ENCODE measurements at regions not wholly inside any gene's neighbourhood (a gene's known extent, or its start where the extent isn't known, plus 50 kb on each side); places are given as distances from the start of the nearest gene placed in this dataset.
"Not testable (repeated sequence)": the region's sequence is repeated elsewhere in the genome, so short reads cannot be mapped to it uniquely, and the experiment has no call there.

DNA sequence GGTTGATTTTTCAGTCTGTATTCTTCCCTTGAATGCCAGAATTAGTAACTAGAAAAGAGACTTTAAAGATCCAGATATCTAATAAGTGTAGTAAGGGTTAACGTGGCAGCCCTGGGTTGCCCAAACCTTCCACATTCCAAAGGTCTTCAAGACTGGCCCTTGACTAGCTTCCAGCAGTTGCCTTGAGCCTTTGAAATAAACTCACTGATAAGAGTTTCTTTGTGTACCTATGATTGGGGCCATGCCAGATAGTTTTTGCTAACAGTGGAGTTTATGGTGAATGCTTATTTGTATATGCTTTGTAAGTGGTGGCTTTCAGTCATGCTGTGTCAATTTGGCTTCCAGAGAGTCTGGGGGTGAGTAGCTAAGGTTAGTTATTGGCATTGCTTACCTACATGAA, 722.3 kb downstream of the RNF144A start:
- Histone ChIP-seq H3K27me3 (no peaks in the 10 kb centered on the region), H3K4me1 (peaks cover 4 to 9% of the 10 kb centered on the region in 2 donors), H3K9me3 (no peaks in the 10 kb centered on the region), H3K27ac (no peak overlapping the region), H3K36me3 (no peaks in the 10 kb centered on the region), H3K4me3 (replicated peaks in 1 of 3) (no peak overlapping the region)
- 34 to 45% methylated on average over 1 of the region's 1 CpG for WGBS, 2 donors
- peak; percentile 24 to 33 for DNase-seq
- TF ChIP-seq POLR2A (IDR thresholded peaks at IDR 0.05), result no peak
- TF ChIP-seq, protein P1, sequence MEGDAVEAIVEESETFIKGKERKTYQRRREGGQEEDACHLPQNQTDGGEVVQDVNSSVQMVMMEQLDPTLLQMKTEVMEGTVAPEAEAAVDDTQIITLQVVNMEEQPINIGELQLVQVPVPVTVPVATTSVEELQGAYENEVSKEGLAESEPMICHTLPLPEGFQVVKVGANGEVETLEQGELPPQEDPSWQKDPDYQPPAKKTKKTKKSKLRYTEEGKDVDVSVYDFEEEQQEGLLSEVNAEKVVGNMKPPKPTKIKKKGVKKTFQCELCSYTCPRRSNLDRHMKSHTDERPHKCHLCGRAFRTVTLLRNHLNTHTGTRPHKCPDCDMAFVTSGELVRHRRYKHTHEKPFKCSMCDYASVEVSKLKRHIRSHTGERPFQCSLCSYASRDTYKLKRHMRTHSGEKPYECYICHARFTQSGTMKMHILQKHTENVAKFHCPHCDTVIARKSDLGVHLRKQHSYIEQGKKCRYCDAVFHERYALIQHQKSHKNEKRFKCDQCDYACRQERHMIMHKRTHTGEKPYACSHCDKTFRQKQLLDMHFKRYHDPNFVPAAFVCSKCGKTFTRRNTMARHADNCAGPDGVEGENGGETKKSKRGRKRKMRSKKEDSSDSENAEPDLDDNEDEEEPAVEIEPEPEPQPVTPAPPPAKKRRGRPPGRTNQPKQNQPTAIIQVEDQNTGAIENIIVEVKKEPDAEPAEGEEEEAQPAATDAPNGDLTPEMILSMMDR (IDR thresholded peaks at IDR 0.05), result no peak
- intact Hi-C loops (cut with DNase I), result no loop called here

DNA sequence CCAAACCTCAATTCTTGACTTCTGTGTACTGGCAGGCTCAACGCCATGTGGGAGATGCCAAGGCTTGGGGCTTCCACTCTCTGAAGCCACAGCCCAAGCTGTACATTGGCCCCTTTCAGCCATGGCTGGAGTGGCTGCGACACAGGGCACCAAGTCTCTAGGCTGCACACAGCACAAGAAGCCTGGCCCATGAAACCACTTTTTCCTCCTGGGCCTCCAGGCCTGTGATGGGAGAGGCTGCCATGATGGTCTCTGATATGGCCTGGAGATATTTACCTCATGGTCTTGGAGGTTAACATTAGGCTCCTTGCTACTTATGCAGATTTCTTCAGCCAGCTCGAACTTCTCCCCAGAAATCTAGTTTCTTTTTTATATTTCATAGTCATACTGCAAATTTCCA, 724.1 kb downstream of the RNF144A start:
- intact Hi-C loops (cut with DNase I); H3K36me3 ChIP-seq; DNase-seq; H3K4me3 ChIP-seq (replicated peaks in 1 of 3); H3K27me3 ChIP-seq; H3K4me1 ChIP-seq; H3K9me3 ChIP-seq; H3K27ac ChIP-seq: not testable (repeated sequence)
- 94 to 100% methylated on average over 2 to 3 of the region's 3 CpGs for WGBS, 2 donors

DNA sequence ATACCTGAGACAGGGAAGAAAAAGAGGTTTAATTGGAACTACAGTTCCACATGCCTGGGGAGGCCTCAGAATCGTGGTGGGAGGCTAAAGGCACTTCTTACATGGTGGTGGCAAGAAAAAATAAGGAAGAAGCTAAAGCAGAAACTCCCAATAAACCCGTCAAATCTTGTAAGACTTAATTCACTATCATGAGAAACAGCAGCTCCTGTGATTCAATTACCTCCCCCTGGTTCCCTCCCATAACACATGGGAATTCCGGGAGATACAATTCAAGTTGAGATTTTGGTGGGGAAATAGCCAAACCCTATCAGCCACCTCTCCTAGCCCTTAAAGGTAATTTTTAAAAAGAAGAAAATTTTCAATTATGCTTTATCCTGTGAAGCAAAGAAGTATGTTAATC, 728.8 kb downstream of the RNF144A start:
- Histone ChIP-seq H3K4me1 (no peaks in the 10 kb centered on the region), H3K36me3 (no peaks in the 10 kb centered on the region), H3K27me3 (no peaks in the 10 kb centered on the region), H3K9me3 (no peaks in the 10 kb centered on the region), H3K27ac (no peak overlapping the region), H3K4me3 (replicated peaks in 1 of 3) (no peak overlapping the region)
- no peak for DNase-seq
- TF ChIP-seq, protein P1 (IDR thresholded peaks at IDR 0.05), result no peak
- no peak for TF ChIP-seq POLR2A (IDR thresholded peaks at IDR 0.05)
- WGBS, 2 donors, result 88 to 91% methylated on average over 3 of the region's 3 CpGs
- intact Hi-C loops (cut with DNase I), result no loop called here

DNA sequence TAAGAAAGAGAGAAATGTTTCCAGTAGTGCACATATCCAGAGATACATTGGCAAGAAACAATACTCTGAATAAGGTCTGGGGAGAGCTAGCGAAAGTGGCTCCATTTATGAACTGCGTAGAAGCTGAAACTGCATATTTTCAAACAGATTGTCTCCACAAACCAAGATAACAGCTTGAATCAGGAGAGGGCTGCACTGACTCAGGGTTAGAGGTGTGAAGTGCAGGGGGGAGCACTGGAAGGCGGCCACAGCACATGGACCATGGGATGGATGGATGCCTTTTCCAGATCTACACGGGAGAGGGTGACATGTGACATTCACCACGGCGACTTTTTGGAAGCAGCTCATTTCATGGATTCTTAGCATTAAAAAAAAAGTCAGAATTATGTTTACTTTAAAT, 729.4 kb downstream of the RNF144A start:
- no peaks in the 10 kb centered on the region for H3K9me3 ChIP-seq
- DNase-seq, result no peak
- 75 to 81% methylated on average over 6 of the region's 6 CpGs for WGBS, 2 donors
- H3K4me1 ChIP-seq, result no peaks in the 10 kb centered on the region
- TF ChIP-seq POLR2A (IDR thresholded peaks at IDR 0.05), result no peak
- TF ChIP-seq, protein P1 (IDR thresholded peaks at IDR 0.05), result no peak
- no peak overlapping the region for H3K4me3 ChIP-seq (replicated peaks in 1 of 3)
- H3K36me3 ChIP-seq, result no peaks in the 10 kb centered on the region
- no peaks in the 10 kb centered on the region for H3K27me3 ChIP-seq
- H3K27ac ChIP-seq, result no peak overlapping the region
- intact Hi-C loops (cut with DNase I), result no loop called here

DNA sequence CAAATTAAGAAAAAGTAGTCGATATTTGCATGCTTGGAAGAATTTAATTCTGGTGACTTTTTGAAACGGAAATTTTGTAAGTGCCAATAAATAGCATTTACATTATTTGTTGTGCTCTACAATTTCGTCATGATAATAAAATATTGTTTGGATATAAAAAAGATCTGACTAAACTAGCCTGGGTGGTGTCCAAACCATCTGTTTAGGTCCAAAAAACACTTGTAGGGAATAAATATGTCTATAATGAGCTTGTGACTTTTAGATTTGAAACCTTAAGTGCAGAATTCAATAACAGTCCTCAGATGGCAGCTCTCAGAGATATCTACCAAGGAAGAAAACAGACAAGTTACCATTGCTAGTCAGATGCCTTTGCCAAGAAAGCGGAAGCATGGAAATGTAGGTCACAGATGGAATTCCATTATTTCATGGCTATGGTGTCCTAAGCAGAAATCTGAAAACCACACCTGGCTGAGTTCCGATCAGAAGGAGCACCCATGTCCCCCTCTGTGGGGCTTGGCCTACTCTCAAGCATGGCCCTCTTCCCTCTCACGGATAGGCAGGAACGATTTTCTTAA, 731.1 kb downstream of the RNF144A start:
- no peak overlapping the region for H3K27ac ChIP-seq
- TF ChIP-seq POLR2A (IDR thresholded peaks at IDR 0.05), result no peak
- TF ChIP-seq, protein P1 (IDR thresholded peaks at IDR 0.05), result no peak
- H3K9me3 ChIP-seq, result no peaks in the 10 kb centered on the region
- no peaks in the 10 kb centered on the region for H3K27me3 ChIP-seq
- intact Hi-C loops (cut with DNase I), result no loop called here
- no peaks in the 10 kb centered on the region for H3K36me3 ChIP-seq
- no peaks in the 10 kb centered on the region for H3K4me1 ChIP-seq
- 91 to 92% methylated on average over 7 of the region's 7 CpGs for WGBS, 2 donors
- no peak overlapping the region for H3K4me3 ChIP-seq (replicated peaks in 1 of 3)
- DNase-seq, result no peak
